Stimulated activated CD4-positive, alpha-beta T cell treated with anti-CD3 and anti-CD28 coated beads, Interleukin-12 subunit alpha, Interleukin-12 subunit beta, amount 100 ng/mL, for 4 hours (primary cell): ENCODE measurements at regions not wholly inside any gene's neighbourhood (a gene's known extent, or its start where the extent isn't known, plus 50 kb on each side); places are given as distances from the start of the nearest gene placed in this dataset.
"Not testable (repeated sequence)": the region's sequence is repeated elsewhere in the genome, so short reads cannot be mapped to it uniquely, and the experiment has no call there.

Experiments used
- DNase-seq: peaks from one replicate; pipeline ENCODE4 v3.0.0-alpha.2; 2020

DNA sequence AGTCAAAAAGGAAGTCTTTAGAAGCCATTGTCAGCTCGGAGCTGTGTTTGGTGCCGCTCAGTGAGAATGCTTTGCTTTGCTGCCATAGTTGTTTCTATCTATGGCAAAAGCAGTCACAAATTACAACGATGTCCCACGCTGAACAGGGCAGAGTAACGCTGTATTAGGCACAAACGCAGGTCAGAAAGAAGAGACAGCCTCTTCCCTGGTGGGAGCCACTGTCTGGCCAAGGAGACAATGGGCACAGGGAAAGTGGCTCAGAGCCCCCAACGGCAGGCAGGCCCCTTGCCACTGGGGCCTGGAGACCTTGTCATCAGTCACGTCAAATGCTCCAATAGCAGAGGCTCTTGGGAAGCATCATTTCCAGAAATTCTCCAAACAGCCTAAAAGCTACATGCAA, 244.2 kb downstream of the TEX29 start:
- no peak for DNase-seq

- no peak for DNase-seq
Measured at GRCh38 chr13:111565400-111565799, 245.0 kb downstream of the TEX29 start.

DNA sequence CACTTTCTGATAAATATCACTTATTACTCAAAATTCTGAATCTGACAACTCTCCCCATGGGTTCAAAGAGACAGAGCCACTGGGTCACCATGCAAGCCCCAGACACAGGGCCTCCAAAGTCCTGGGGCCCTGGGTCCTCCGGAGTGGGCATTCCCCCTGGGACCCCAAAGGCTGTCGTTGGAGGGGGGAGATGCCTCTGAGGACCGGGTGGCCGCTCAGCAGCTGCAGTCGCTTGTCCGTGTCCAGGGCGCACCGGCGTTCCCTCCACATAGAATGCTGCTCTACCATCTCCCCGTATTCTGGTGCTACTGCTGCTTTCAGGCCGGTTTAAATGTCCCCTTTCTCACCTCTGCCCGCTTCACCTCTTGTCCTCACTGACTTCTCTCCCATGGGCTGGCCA, 246.1 kb downstream of the TEX29 start:
- DNase-seq = no peak

DNA sequence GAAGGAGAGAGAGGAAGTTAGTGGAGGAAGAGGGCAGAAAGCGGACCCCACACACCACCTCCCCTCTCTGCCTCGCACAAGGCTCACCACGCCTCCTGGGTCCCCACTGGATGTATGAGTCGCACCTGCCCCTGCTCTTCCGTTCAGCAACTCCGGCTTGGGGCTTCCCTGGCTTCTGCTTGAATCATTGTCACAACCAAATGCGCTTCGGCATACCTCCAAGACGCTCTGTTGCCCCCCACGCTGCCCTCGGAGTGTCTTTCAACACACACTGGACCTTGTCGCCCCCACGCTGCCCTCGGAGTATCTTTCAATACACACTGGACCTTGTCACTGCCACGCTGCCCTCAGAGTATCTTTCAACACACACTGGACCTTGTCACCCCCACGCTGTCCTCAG, 247.2 kb downstream of the TEX29 start:
- no peak for DNase-seq

DNA sequence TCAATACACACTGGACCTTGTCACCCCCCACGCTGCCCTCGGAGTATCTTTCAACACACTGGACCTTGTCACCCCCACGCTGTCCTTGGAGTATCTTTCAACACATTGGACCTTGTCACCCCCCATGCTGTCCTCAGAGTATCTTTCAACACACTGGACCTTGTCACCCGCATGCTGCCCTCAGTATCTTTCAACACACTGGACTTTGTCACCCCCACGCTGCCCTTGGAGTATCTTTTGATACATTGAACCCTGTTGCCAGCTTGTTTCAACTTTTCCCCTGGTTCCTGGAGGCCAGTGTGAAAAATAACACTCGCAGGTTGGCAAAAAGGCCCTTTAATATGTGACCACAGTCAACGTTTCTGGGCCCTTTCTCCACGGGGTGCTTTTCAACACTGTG, 247.8 kb downstream of the TEX29 start:
- DNase-seq = no peak

DNA sequence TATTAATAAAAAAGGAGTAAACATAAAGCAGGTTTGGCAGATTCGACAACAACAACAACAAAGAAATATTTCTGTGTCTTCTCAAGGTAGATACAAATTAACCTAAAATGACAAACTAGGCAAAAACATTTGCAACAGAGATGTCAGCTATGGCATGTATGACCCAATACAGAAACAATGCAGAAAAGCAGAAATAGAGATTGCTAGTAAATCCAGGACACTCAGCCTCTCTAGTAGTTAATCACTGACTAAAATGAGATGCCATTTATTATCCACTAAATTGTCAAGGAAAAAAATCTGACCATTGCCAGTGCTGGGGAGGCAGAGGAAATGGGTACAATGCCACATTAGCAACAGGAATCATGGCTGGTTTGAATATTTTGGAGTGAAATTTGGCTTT, 250.5 kb downstream of the TEX29 start:
- DNase-seq = no peak

DNA sequence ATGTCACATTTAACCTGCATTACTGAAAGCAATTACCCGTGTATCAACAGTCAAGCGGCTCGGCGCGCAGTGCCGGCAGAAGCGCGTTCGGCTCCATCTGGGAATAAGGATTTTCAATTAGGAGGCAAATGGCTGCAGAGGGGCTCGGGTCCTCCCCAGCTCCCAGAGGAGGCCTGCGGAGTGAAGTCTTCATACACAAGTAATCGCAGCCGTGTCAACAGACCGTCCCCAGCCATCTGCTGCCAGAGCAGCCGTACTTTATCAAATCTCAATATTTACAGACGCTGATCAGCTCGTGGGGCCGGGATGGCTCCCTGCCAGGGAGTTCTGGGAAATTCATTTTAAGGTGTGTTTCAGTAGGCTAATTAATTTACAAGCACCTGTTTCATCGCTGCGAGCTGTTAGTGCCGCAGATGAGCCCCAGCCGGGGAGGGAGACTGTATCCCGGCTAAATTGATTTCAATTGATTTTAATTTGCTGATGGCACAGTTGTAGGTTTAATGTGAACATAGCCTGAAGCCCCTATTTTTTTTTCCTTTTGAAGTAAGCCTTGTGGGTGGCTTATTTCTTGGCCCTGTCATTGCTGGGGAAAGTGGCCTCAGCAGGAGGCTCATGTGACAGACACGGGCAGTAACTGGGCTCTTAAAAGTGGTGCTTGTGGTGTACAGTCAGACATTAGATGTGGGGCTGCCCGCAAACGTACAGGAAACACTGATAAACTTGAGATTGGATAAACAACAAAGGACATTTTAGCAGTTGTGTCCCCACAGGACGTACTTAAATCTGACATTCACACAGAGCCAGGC, 252.7 kb downstream of the TEX29 start:
- no peak for DNase-seq

DNA sequence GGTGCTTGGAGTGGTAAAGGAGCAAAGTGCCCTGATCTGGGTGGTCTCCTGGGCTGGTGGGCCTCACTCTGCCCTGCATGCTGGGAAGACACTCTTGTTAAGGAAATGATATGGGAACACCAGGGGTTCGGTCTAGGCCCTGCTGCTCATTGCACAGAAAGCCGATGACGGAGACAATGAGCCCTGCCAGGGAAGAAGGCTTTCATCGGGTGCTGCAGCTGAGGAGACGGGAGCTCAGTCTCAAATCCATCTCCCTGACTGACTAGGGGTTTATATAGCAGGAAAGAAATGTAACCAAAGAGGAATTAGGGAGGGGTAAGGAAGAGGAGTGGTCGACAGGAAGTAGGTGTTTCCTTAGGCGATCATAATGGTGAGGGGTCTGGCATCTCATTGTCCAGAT, 253.4 kb downstream of the TEX29 start:
- no peak for DNase-seq

- no peak for DNase-seq
Measured at GRCh38 chr13:111575276-111575675, 254.8 kb downstream of the TEX29 start.

DNA sequence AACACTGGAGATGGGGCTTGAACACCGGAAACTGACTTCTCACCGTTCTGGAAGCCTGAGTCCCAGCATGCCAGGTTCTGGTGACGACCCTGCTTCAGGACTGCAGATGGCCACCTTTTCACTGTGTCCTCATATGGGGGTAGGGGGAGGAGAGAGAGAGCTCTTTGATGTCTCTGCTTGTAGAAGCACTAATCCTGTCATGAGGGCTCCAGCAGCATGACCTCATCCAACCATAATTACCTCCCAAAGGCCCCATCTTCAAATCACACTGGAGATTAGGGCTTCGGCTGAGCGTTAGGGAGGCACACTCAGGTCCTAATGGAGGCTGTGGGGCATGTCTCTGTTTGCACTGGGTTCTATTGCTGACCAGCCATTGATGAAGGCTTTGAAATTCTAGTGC, 255.3 kb downstream of the TEX29 start:
- DNase-seq = no peak

- no peak for DNase-seq
Measured at GRCh38 chr13:111577208-111577828, 256.9 kb downstream of the TEX29 start.

DNA sequence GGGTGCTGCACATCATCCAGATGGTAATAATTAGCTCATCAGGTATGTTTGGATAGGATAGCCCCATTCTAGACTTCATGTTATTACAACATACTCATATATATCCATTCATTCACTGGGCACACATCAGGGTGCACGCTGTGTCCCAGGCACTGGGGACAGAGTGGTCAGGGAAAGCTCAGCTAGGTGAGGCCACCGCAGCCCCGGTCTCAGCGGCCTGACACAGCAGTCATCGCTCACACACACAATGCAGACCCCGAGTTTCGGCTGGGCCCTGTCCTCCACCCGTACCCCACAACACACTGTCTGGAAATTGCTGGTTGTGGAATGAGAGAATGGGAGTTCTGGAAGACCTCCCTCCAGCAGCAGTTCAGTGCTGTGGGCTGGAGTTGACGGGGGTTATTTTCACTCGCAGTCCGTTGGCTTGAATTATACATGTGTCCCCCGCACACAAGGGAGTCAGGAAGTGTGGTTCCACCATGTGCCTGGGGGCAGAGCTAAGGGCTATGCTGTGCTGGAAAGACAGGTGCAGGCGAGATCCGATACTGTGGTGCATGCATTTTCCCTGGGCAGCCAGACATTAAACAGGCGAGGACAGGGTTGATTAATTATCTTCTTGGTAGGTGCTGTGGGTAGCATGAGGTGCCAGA, 257.6 kb downstream of the TEX29 start:
- DNase-seq = no peak

DNA sequence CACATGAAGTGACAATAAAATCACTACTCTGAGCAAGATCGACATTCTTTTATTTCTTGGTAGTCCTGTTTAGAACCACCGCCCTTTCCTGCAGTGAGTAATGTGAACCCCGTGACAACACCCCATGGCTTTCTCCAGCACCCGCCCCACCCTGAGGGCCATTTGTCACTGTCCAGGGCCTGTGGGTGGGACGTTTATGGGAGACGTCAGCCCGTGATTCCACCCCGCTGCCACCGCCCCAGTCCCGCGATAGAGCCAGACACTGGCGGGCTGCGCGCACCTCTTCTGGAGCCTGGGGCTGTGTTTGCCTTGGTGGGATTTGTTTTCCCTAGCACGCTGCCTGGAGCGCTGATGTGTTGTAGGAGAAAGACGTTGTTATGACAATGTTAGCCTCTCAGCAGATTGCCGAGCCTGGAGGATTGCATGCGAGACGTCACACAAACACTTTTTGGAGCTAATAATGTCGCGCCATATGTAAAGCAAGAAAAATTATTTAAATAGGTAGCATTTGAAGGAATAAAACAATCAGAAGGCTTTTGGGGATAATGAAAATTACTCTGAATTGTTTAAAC, 263.7 kb downstream of the TEX29 start:
- no peak for DNase-seq

- no peak for DNase-seq
Measured at GRCh38 chr13:111584870-111585269, 264.4 kb downstream of the TEX29 start.

GRCh38 chr13:111586291-111586690, 265.8 kb downstream of the TEX29 start:
- DNase-seq = no peak

GRCh38 chr13:111587249-111587648, 266.8 kb downstream of the TEX29 start:
- DNase-seq = no peak

DNA sequence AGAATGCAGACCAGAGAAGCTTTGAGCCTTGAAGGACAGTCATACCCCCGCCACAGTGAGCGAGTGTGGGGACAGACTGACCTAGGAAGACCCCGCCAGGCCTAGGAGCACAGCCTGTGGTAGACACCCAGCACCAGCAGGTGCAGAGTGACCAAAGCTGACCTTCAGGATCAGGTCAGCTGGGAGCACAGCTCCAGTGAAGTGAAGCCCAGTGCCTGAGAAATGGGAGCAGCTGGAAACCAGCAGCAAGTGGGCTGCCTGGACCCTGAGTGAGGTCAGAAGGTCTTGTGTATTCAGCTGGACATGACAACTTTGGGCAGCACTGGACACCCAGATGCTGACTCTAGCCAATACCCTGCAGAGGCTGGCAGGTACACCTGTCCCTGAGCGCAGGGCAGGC, 268.9 kb downstream of the TEX29 start:
- DNase-seq = no peak

GRCh38 chr13:111589992-111590391, 269.6 kb downstream of the TEX29 start:
- no peak for DNase-seq

DNA sequence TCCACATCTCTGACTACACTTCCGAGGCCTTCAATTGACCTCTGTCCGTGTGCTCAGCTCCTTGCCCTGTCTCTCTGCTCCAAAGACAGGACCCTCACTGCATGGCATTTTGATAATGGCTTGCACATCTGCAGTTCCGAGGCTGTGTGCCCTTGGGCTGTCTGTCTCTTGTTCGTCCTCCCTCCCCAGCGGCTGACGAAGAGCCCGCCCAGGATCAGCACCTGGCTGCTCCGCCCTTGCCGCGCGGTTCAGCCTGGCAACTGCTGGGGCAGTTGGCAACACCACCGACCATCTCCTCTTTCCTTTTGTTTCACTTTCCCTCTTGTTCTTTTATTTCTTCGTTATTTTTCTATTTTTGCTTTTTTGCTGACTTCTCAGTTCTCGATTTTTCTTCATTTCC, 270.4 kb downstream of the TEX29 start:
- no peak for DNase-seq

GRCh38 chr13:111593490-111593889, 273.0 kb downstream of the TEX29 start:
- DNase-seq = not testable (repeated sequence)

DNA sequence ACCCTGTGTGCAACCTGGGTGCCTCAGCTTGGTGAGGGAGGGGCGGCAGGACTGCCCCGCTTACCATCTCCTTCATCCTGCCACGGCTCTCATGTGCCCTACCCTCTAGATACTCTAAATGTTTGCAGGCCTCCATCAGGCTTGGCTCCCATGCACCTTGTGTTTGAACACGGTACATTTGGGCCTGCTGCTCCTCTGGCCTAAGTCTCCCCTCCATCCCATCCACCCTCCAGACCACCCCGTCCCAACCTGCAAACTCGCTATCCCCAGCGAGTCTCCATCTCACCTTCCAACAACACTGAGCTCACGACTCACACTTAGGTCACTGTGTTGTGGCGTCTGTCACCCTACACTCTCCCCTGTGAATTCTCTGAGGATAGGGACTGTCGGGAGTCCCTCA, 274.2 kb downstream of the TEX29 start:
- DNase-seq = no peak

DNA sequence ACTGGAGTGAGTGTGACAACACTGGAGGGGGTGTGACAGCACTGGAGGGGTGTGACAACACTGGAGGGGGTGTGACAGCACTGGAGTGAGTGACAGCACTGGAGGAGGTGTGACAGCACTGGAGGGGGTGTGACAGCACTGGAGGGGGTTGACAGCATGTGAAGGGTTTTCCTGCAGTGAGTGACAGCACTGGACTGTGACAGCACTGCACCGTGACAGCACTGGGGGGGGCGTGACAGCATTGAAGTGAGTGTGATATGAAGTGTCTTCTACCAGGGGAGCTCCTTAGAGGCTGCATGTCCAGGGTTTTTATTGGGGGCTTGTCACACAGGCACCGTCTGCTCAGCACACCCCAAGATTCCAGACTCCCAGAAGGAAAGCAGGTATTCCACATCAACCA, 274.8 kb downstream of the TEX29 start:
- DNase-seq = no peak

- no peak for DNase-seq
Measured at GRCh38 chr13:111595791-111596190, 275.3 kb downstream of the TEX29 start.

GRCh38 chr13:111597191-111597611, 276.8 kb downstream of the TEX29 start:
- no peak for DNase-seq
